ENCODE measurements at regions not wholly inside any gene's neighbourhood (a gene's known extent, or its start where the extent isn't known, plus 50 kb on each side); places are given as distances from the start of the nearest gene placed in this dataset.
"Not testable (repeated sequence)": the region's sequence is repeated elsewhere in the genome, so short reads cannot be mapped to it uniquely, and the experiment has no call there.

- TF ChIP-seq, protein P1, sequence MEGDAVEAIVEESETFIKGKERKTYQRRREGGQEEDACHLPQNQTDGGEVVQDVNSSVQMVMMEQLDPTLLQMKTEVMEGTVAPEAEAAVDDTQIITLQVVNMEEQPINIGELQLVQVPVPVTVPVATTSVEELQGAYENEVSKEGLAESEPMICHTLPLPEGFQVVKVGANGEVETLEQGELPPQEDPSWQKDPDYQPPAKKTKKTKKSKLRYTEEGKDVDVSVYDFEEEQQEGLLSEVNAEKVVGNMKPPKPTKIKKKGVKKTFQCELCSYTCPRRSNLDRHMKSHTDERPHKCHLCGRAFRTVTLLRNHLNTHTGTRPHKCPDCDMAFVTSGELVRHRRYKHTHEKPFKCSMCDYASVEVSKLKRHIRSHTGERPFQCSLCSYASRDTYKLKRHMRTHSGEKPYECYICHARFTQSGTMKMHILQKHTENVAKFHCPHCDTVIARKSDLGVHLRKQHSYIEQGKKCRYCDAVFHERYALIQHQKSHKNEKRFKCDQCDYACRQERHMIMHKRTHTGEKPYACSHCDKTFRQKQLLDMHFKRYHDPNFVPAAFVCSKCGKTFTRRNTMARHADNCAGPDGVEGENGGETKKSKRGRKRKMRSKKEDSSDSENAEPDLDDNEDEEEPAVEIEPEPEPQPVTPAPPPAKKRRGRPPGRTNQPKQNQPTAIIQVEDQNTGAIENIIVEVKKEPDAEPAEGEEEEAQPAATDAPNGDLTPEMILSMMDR (IDR thresholded peaks at IDR 0.05; ENCODE audit: control insufficient read depth, extremely low read depth, insufficient read depth), result no peak
- DNase-seq (ENCODE audit: low read depth), result no peak
- H3K4me3 ChIP-seq (ENCODE audit: low read depth, low read length), result no peak overlapping the region
These were observed 68.5 kb upstream of the ZNF184 start for GRCh38 chr6:27541212-27541932.

- TF ChIP-seq, protein P1 (IDR thresholded peaks at IDR 0.05; ENCODE audit: control insufficient read depth, extremely low read depth, insufficient read depth), result no peak
- no peak overlapping the region for H3K4me3 ChIP-seq (ENCODE audit: low read depth, low read length)
- DNase-seq (ENCODE audit: low read depth), result no peak
These were observed 66.6 kb upstream of the ZNF184 start for GRCh38 chr6:27539551-27539950.

DNA sequence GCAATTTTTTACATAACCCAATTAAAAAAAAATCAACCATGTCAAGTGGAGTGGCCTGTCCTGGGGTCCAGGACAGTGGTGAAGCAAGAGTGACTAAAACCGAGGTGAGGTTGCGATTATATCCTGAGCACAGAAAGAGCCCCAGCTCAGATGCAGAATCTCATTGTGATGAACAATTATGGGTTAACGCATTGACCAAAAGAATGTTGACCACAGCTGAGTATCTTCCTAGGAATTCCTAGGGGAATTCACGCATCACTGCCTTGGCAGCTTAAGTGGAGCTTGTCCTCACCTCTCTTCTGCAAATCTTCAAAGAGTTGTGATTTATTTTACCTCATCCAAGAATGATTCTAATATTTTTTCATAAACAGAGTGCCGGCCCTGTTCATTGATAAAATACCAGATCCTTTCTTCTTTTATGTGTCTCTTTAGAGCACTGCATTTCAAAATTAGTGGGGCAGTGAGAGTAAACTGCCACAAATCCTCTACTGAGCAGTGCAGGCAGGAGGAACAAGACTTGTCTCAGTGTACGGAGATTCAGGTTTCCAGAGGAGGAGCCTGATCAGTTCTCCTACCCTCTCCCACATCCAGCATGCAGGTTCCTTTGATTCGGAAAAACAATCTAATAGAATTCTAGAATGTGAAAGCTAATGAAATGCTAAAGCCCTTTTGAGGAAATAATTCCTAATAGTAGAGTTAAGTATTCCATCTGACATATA lies 60.1 kb upstream of the ZNF184 start:
- TF ChIP-seq, protein P1 (IDR thresholded peaks at IDR 0.05; ENCODE audit: control insufficient read depth, extremely low read depth, insufficient read depth), result no peak
- H3K4me3 ChIP-seq (ENCODE audit: low read depth, low read length), result no peak overlapping the region
- DNase-seq (ENCODE audit: low read depth), result no peak

DNA sequence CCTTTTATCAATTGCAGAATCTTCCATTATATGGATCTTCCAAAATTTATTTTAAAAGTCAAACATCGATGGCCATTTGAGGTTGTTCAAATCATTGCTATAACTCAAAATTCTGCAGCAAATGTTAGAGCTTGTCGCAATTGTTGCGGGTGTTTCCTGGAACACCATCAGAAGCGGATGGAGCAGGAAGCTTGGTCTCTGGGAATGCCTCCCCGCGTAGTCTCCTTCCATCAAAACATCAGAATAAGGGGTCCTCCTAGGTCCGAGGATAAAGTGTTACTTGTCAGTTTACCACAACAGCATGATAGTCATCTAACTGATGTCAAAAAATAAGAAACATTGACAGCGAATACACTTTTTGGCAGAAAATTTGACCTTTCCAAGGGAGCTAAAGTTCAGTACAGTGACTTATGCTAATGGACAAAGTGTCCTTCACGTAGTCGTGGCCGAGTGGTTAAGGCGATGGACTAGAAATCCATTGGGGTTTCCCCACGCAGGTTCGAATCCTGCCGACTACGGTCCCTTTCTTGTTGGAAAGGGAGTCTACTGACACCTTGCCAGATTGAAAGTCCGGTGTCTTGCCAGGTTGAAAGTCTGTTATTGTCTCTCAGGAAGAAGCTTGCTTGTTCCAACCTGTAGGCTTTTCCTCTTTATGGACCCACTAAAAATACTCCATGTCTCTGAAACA lies 59.0 kb upstream of the ZNF184 start:
- no peak for DNase-seq (ENCODE audit: low read depth)
- TF ChIP-seq, protein P1 (IDR thresholded peaks at IDR 0.05; ENCODE audit: control insufficient read depth, extremely low read depth, insufficient read depth), result no peak
- H3K4me3 ChIP-seq (ENCODE audit: low read depth, low read length), result no peak overlapping the region

DNA sequence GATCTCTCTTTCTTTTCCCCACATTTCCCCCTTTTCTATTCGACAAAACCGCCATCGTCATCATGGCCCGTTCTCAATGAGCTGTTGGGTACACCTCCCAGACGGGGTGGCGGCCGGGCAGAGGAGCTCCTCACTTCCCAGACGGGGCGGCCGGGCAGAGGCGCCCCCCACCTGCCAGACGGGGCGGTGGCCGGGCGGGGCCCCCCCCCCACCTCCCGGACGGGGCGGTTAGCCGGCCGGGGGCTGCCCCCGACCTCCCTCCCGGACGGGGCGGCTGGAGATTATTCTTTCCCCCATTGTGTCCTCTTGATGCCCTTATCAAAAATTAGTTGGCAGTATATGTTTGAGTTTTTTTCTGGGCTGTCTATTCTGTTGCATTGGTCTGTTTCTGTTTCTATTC lies 56.9 kb upstream of the ZNF184 start:
- not testable (repeated sequence) for DNase-seq (ENCODE audit: low read depth); H3K4me3 ChIP-seq (ENCODE audit: low read depth, low read length)

DNA sequence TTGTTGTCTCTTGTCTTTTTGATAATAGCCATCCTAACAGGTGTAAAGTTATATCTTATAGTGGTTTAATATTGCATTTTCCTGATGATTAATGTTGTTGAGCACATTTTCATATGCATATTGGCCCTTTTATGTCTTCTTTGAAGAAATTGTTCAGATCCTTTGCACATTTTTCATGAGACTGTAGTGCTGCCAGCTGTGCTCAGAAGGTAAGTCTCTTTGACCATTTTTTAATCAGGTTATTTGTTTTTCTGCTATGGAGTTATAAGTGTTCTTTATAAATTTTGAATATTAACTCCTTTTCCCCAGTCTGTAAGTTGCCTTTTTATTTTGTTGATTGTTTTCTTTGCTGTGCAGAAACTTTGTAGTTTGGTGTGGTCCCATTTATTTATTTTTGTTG lies 55.8 kb upstream of the ZNF184 start:
- DNase-seq (ENCODE audit: low read depth), result no peak
- TF ChIP-seq, protein P1 (IDR thresholded peaks at IDR 0.05; ENCODE audit: control insufficient read depth, extremely low read depth, insufficient read depth), result no peak
- H3K4me3 ChIP-seq (ENCODE audit: low read depth, low read length), result no peak overlapping the region
